D341Med (cell line): ENCODE measurements at regions not wholly inside any gene's neighbourhood (a gene's known extent, or its start where the extent isn't known, plus 50 kb on each side); places are given as distances from the start of the nearest gene placed in this dataset.
"Not testable (repeated sequence)": the region's sequence is repeated elsewhere in the genome, so short reads cannot be mapped to it uniquely, and the experiment has no call there.

Experiments
- DNase-seq: peaks from one replicate; pipeline ENCODE4 v3.0.0; 2012; ENCODE audit warnings: low spot score

- no peak for DNase-seq
Measured at GRCh38 chr2:118464546-118465265, 376.4 kb downstream of the INSIG2 start.

- no peak for DNase-seq
Measured at GRCh38 chr2:118464046-118464445, 375.8 kb downstream of the INSIG2 start.

GRCh38 chr2:118460425-118460824 lies 372.2 kb downstream of the INSIG2 start:
- no peak for DNase-seq

- DNase-seq: no peak
Measured at GRCh38 chr2:118459426-118459825, 371.2 kb downstream of the INSIG2 start.

GRCh38 chr2:118457951-118458350 lies 369.7 kb downstream of the INSIG2 start:
- no peak for DNase-seq

- no peak for DNase-seq
Measured at GRCh38 chr2:118449401-118449800, 361.1 kb downstream of the INSIG2 start.

- DNase-seq: no peak
Measured at GRCh38 chr2:118443596-118443995, 355.3 kb downstream of the INSIG2 start.

GRCh38 chr2:118442996-118443553 lies 354.8 kb downstream of the INSIG2 start:
- DNase-seq: no peak

GRCh38 chr2:118442046-118442445 lies 353.8 kb downstream of the INSIG2 start:
- no peak for DNase-seq

- no peak for DNase-seq
Measured at GRCh38 chr2:118440404-118441098, 352.3 kb downstream of the INSIG2 start.

- no peak for DNase-seq
Measured at GRCh38 chr2:118437501-118437900, 349.2 kb downstream of the INSIG2 start.

- no peak for DNase-seq
Measured at GRCh38 chr2:118431997-118432396, 343.7 kb downstream of the INSIG2 start.

GRCh38 chr2:118431586-118431985 lies 343.3 kb downstream of the INSIG2 start:
- DNase-seq: no peak

- no peak for DNase-seq
Measured at GRCh38 chr2:118431165-118431517, 342.9 kb downstream of the INSIG2 start.

GRCh38 chr2:118430510-118431164 lies 342.4 kb downstream of the INSIG2 start:
- no peak for DNase-seq

GRCh38 chr2:118425191-118425590 lies 336.9 kb downstream of the INSIG2 start:
- DNase-seq: no peak

GRCh38 chr2:118423776-118424175 lies 335.5 kb downstream of the INSIG2 start:
- no peak for DNase-seq

GRCh38 chr2:118421648-118422047 lies 333.4 kb downstream of the INSIG2 start:
- no peak for DNase-seq

- no peak for DNase-seq
Measured at GRCh38 chr2:118417406-118418120, 329.3 kb downstream of the INSIG2 start.

- DNase-seq: not testable (repeated sequence)
Measured at GRCh38 chr2:118415186-118415585, 326.9 kb downstream of the INSIG2 start.

GRCh38 chr2:118403658-118404451 lies 315.6 kb downstream of the INSIG2 start:
- DNase-seq: no peak
